ENCODE measurements at regions not wholly inside any gene's neighbourhood (a gene's known extent, or its start where the extent isn't known, plus 50 kb on each side); places are given as distances from the start of the nearest gene placed in this dataset.

DNA sequence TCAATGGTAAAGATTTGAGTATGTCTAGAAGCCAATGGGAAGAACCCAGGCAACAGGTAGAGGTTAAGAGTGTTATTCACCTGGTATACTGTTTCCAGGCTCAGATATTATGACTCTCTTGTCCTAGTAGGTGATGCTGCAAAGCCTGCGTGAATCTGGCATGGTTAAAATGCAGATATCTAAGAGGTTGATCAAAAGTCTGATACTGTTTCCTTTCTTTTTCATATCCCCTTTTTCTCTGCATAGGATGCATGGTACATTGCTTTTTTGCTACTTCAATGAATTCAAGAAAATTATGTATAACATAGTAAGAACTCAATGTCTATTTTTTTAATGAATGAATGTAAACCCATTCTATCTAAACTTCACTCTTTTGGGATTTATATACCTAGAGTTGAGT, 284.3 kb upstream of the KHDRBS2 start:
- no peak for TF ChIP-seq POLR2AphosphoS5 (IDR thresholded peaks at IDR 0.05; ENCODE audit: borderline replicate concordance, low read depth, low read length)
- TF ChIP-seq EZH2 (IDR thresholded peaks at IDR 0.05), result no peak
- no peak for TF ChIP-seq FOXP2 (optimal IDR thresholded peaks at IDR 0.05; ENCODE audit: control extremely low read depth, extremely low read length, insufficient read depth)
